SK-N-SH (cell line): ENCODE measurements at regions not wholly inside any gene's neighbourhood (a gene's known extent, or its start where the extent isn't known, plus 50 kb on each side); places are given as distances from the start of the nearest gene placed in this dataset.

Experiments
- CTCF ChIP-seq: fragments of 200-600 bp; sonication (generic); IDR thresholded peaks from 2 replicates; pipeline ENCODE4 v1.6.1; 2017; ENCODE audit warnings: antibody characterized with exemption, mild to moderate bottlenecking, moderate library complexity
- EZH2phosphoT487 ChIP-seq: fragments of 200-600 bp; sonication (generic); IDR thresholded peaks from 2 replicates; pipeline ENCODE4 v1.6.1; 2017; ENCODE audit warnings: low read depth, mixed run types, mild to moderate bottlenecking, antibody characterized with exemption, moderate library complexity, borderline replicate concordance
- FOSL2 ChIP-seq: IDR thresholded peaks from 2 replicates; pipeline ENCODE4 v1.4.0; 2012; ENCODE audit warnings: low read depth, mild to moderate bottlenecking, moderate library complexity, borderline replicate concordance
- FOXJ3 ChIP-seq: sonication (generic); formaldehyde crosslinking; IDR thresholded peaks from 2 replicates; pipeline ENCODE4 v1.5.1; 2020; ENCODE audit warnings: mild to moderate bottlenecking, missing genetic modification reagents
- MXI1 ChIP-seq: IDR thresholded peaks from 2 replicates; pipeline ENCODE4 v1.6.1; 2012; ENCODE audit warnings: mild to moderate bottlenecking, low read depth, low read length, improper control_type of control experiment
- PBX3 ChIP-seq: IDR thresholded peaks from 2 replicates; pipeline ENCODE4; 2012
- REST ChIP-seq: IDR thresholded peaks from 2 replicates; pipeline ENCODE4 v1.6.1; 2012; ENCODE audit warnings: mild to moderate bottlenecking, low read depth, low read length, moderate library complexity
- RFX5 ChIP-seq: IDR thresholded peaks from 2 replicates; pipeline ENCODE4 v1.6.1; 2012; ENCODE audit warnings: mild to moderate bottlenecking, improper control_type of control experiment, low read length
- SIN3A ChIP-seq: IDR thresholded peaks from 2 replicates; pipeline ENCODE4 v1.6.1; 2012; ENCODE audit warnings: low read depth, mild to moderate bottlenecking, low read length, moderate library complexity, borderline replicate concordance
- SMC3 ChIP-seq: IDR thresholded peaks from 2 replicates; pipeline ENCODE4 v1.6.1; 2012; ENCODE audit warnings: low read depth, low read length, improper control_type of control experiment
- TCF12 ChIP-seq: IDR thresholded peaks from 2 replicates; pipeline ENCODE4 v1.4.0; 2012

- no peak for TF ChIP-seq FOSL2
- no peak for TF ChIP-seq CTCF
- no peak for TF ChIP-seq RFX5
- TF ChIP-seq PBX3: no peak
- no peak for TF ChIP-seq FOXJ3
- no peak for TF ChIP-seq REST
- TF ChIP-seq SMC3: no peak
- no peak for TF ChIP-seq MXI1
- TF ChIP-seq EZH2phosphoT487: no peak
- no peak for TF ChIP-seq TCF12
- no peak for TF ChIP-seq SIN3A
Observed at GRCh38 chr14:27506272-27506671, 908.4 kb upstream of the NOVA1 start.
